Fibroblast of lung (primary cell): ENCODE measurements at regions not wholly inside any gene's neighbourhood (a gene's known extent, or its start where the extent isn't known, plus 50 kb on each side); places are given as distances from the start of the nearest gene placed in this dataset.

Experiments used
- EZH2 ChIP-seq: IDR thresholded peaks from 2 replicates; pipeline ENCODE4 v1.5.1; 2012; ENCODE audit warnings: low read length, control low read depth, mild to moderate bottlenecking; ENCODE audit errors: missing control alignments
- TF ChIP-seq, protein P1 (sequence below), 2 donors: IDR thresholded peaks in 1 of 2; conservative IDR thresholded peaks in 1 of 2; 1 replicate in 1 of 2; 2 replicates in 1 of 2; pipeline ENCODE4 v1.5.1; 2011 to 2012; ENCODE audit warnings: low read length in 2 of 2, control low read depth in 1 of 2, inconsistent platforms in 1 of 2, low read depth in 1 of 2, mild to moderate bottlenecking in 1 of 2

DNA sequence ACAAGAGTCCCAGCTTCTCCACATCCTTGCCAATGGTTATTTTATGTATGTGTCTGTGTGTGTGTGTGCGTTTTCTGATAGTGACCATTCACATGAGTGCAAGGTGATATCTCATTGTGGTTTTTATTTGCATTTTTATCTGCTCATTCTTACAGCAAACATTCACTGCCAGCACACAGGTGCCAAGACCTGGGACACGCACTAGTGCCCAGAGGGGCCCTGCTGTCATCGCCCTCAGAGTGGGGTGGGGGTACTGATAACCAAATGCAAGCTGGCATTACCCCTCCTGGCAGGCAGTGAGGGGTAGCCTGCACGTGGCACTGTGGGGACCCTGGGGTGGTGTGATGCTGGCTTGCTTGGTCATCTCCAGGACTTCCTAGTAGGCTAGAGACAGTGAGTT lies 285.4 kb downstream of the LPIN1 start:
- TF ChIP-seq, protein P1, sequence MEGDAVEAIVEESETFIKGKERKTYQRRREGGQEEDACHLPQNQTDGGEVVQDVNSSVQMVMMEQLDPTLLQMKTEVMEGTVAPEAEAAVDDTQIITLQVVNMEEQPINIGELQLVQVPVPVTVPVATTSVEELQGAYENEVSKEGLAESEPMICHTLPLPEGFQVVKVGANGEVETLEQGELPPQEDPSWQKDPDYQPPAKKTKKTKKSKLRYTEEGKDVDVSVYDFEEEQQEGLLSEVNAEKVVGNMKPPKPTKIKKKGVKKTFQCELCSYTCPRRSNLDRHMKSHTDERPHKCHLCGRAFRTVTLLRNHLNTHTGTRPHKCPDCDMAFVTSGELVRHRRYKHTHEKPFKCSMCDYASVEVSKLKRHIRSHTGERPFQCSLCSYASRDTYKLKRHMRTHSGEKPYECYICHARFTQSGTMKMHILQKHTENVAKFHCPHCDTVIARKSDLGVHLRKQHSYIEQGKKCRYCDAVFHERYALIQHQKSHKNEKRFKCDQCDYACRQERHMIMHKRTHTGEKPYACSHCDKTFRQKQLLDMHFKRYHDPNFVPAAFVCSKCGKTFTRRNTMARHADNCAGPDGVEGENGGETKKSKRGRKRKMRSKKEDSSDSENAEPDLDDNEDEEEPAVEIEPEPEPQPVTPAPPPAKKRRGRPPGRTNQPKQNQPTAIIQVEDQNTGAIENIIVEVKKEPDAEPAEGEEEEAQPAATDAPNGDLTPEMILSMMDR (conservative IDR thresholded peaks at IDR 0.05 in 1 of 2, IDR thresholded peaks at IDR 0.05 in 1 of 2; ENCODE audit: low read depth in 1 of 2, low read length in 2 of 2): no peak
- TF ChIP-seq EZH2: no peak
